Activated naive CD8-positive, alpha-beta T cell treated with anti-CD3 and anti-CD28 coated beads, Interleukin-2, amount 50 U/mL, for 24 hours (primary cell): ENCODE measurements at regions not wholly inside any gene's neighbourhood (a gene's known extent, or its start where the extent isn't known, plus 50 kb on each side); places are given as distances from the start of the nearest gene placed in this dataset.

Experiments
- ATAC-seq: fragments of 150-1000 bp; cut with Tn5 transposase; one replicate; pipeline ENCODE4 v1.10.0; 2021
- DNase-seq: peaks from one replicate; pipeline ENCODE4 v3.0.0; 2021
- H3K27ac Mint-ChIP-seq: one replicate; pipeline ENCODE4 v1.8.0; 2021; ENCODE audit warnings: mild to moderate bottlenecking, mixed read lengths
- H3K27me3 Mint-ChIP-seq: one replicate; pipeline ENCODE4 v1.8.0; 2021; ENCODE audit warnings: mixed read lengths
- H3K36me3 Mint-ChIP-seq: one replicate; pipeline ENCODE4 v1.8.0; 2021; ENCODE audit warnings: low read depth, mixed read lengths
- H3K4me1 Mint-ChIP-seq: one replicate; pipeline ENCODE4 v1.8.0; 2021; ENCODE audit warnings: mixed read lengths
- H3K4me3 Mint-ChIP-seq: one replicate; pipeline ENCODE4 v1.8.0; 2021; ENCODE audit warnings: mild to moderate bottlenecking, moderate library complexity, mixed read lengths
- H3K9me3 Mint-ChIP-seq: one replicate; pipeline ENCODE4 v1.8.0; 2021; ENCODE audit warnings: mixed read lengths

GRCh38 chr14:53213761-53214160 lies 60.6 kb upstream of the DDHD1 start:
- Mint-ChIP-seq H3K9me3 (no peaks in the 10 kb centered on the region), H3K27ac (no peak overlapping the region), H3K4me3 (no peak overlapping the region), H3K27me3 (no peaks in the 10 kb centered on the region), H3K36me3 (no peaks in the 10 kb centered on the region), H3K4me1 (peaks cover 5% of the 10 kb centered on the region)
- no peak for ATAC-seq
- no peak for DNase-seq

- DNase-seq (no peak), ATAC-seq (no peak)
- H3K4me3 Mint-ChIP-seq = no peak overlapping the region
- H3K4me1 Mint-ChIP-seq = no peaks in the 10 kb centered on the region
- H3K27ac Mint-ChIP-seq = no peak overlapping the region
- no peaks in the 10 kb centered on the region for H3K36me3 Mint-ChIP-seq
- H3K9me3 Mint-ChIP-seq = peaks cover 14% of the 10 kb centered on the region
- H3K27me3 Mint-ChIP-seq = no peaks in the 10 kb centered on the region
Measured at GRCh38 chr14:53209370-53209769, 56.2 kb upstream of the DDHD1 start.
